Breast epithelium (tissue), 4 donors: ENCODE measurements at regions not wholly inside any gene's neighbourhood (a gene's known extent, or its start where the extent isn't known, plus 50 kb on each side); places are given as distances from the start of the nearest gene placed in this dataset.

Experiments used
- DNase-seq, 2 donors: peaks; one replicate each; pipeline ENCODE4 v3.0.0-alpha.2; 2019; ENCODE audit warnings: low spot score in 2 of 2
- H3K27ac ChIP-seq, 2 donors: fragments of 200-600 bp; sonication (generic) in 1 of 2; one replicate each; pipeline ENCODE4 v1.5.1; 2016 to 2019; ENCODE audit warnings: mild to moderate bottlenecking in 1 of 2
- H3K27me3 ChIP-seq, 2 donors: fragments of 200-600 bp; sonication (generic) in 1 of 2; one replicate each; pipeline versions ENCODE4 v1.5.1 to v1.6.0; 2017 to 2019; ENCODE audit warnings: control low read depth in 1 of 2, mild to moderate bottlenecking in 1 of 2
- H3K36me3 ChIP-seq: fragments of 200-600 bp; one replicate; pipeline ENCODE4 v1.5.1; 2019
- H3K4me1 ChIP-seq, 2 donors: fragments of 200-600 bp; sonication (generic); one replicate each; pipeline ENCODE4 v1.5.1; 2016 to 2019; ENCODE audit warnings: control low read depth in 1 of 2
- H3K4me3 ChIP-seq, 3 donors: fragments of 200-600 bp; sonication (generic); 1 replicate in 2 of 3; 2 replicates in 1 of 3; pipeline ENCODE4 v1.5.1; 2016 to 2019; ENCODE audit warnings: mild to moderate bottlenecking in 3 of 3, moderate library complexity in 2 of 3
- H3K9me3 ChIP-seq, 2 donors: fragments of 200-600 bp; sonication (generic) in 1 of 2; one replicate each; pipeline ENCODE4 v1.5.1; 2016 to 2019; ENCODE audit warnings: control low read depth in 1 of 2
- CTCF ChIP-seq, 3 donors: fragments of 450-650 bp; IDR thresholded peaks; one replicate each; pipeline ENCODE4 v1.5.1; 2016 to 2017; ENCODE audit warnings: antibody characterized with exemption in 3 of 3, mild to moderate bottlenecking in 3 of 3, moderate library complexity in 3 of 3
- POLR2A ChIP-seq: fragments of 450-650 bp; IDR thresholded peaks from one replicate; pipeline ENCODE4 v1.6.1; 2016; ENCODE audit warnings: antibody characterized with exemption, mild to moderate bottlenecking, moderate library complexity
- POLR2AphosphoS5 ChIP-seq, 3 donors: sonication (generic); formaldehyde crosslinking; IDR thresholded peaks; one replicate each; pipeline ENCODE4 v1.6.1; 2017; ENCODE audit warnings: antibody characterized with exemption in 3 of 3
- intact Hi-C: fragments of 100-400 bp; cut with DNase I; formaldehyde crosslinking; loops from one replicate; pipeline ENCODE4 v1.15.1; 2023; ENCODE audit warnings: low total_unique reads

DNA sequence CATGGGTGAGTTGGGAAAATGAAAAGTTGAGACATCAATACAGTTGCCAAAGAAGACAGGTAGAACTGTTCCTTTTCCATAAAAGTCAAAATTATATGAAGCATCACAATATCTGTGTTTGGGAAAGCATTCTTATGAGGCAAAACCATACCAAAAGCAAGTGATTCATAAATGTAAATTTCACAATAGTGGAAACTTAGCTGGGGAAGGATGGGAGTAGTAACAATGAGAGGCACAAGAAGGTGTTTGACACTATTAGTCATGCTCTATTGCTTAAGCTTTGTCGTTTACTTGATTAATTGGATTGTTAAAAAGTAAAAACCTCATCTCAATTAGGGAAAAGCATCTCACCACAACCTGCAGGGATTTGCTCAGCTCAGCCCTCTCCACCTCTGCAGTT, 240.2 kb downstream of the C7orf25 start:
- Histone ChIP-seq H3K4me1 (no peaks in the 10 kb centered on the region), H3K36me3 (no peaks in the 10 kb centered on the region), H3K27me3 (no peaks in the 10 kb centered on the region), H3K9me3 (peaks cover 0 to 6% of the 10 kb centered on the region in 2 donors), H3K27ac (no peak overlapping the region), H3K4me3 (no peak overlapping the region)
- DNase-seq = no peak
- TF ChIP-seq POLR2AphosphoS5 (IDR thresholded peaks at IDR 0.05) (no peak), CTCF (IDR thresholded peaks at IDR 0.05) (no peak), POLR2A (no peak)
- intact Hi-C loops = no loop called here

GRCh38 chr7:42666994-42667393, 244.9 kb downstream of the C7orf25 start:
- Histone ChIP-seq H3K27ac (no peak overlapping the region), H3K9me3 (peaks cover 0 to 10% of the 10 kb centered on the region in 2 donors), H3K36me3 (no peaks in the 10 kb centered on the region), H3K27me3 (no peaks in the 10 kb centered on the region), H3K4me3 (no peak overlapping the region), H3K4me1 (no peaks in the 10 kb centered on the region)
- no peak for DNase-seq
- intact Hi-C loops = no loop called here
- no peak for TF ChIP-seq POLR2AphosphoS5 (IDR thresholded peaks at IDR 0.05)
- no peak for TF ChIP-seq CTCF (IDR thresholded peaks at IDR 0.05)
- no peak for TF ChIP-seq POLR2A

GRCh38 chr7:42662862-42663261, 249.0 kb downstream of the C7orf25 start:
- no peaks in the 10 kb centered on the region for H3K27me3 ChIP-seq
- H3K4me3 ChIP-seq = no peak overlapping the region
- no peak for TF ChIP-seq POLR2A
- no peak for TF ChIP-seq POLR2AphosphoS5 (IDR thresholded peaks at IDR 0.05)
- no peaks in the 10 kb centered on the region for H3K4me1 ChIP-seq
- intact Hi-C loops = no loop called here
- no peak for DNase-seq
- H3K9me3 ChIP-seq = peaks cover 0 to 15% of the 10 kb centered on the region in 2 donors
- no peak overlapping the region for H3K27ac ChIP-seq
- no peaks in the 10 kb centered on the region for H3K36me3 ChIP-seq

DNA sequence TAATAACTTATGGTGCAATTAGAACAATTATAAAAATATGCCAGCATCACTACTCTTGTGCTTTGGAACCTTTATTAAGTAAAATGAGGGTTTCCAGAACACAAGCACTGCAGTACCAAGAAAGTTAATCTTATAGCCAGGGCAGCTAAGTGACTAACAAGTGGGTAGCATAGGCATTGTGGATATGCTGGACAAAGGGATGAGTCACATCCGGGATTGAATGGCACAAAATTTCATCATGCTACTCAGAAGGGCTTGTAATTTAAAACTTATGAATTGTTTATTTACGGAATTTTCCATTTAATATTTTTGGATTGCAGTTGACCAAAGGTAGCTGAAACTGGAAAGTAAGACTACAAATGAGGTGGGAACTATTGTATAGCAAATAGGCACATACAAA, 250.6 kb downstream of the C7orf25 start:
- no peak for DNase-seq
- H3K9me3 ChIP-seq = peaks cover 0 to 8% of the 10 kb centered on the region in 2 donors
- intact Hi-C loops = no loop called here
- no peak overlapping the region for H3K27ac ChIP-seq
- H3K4me1 ChIP-seq = no peaks in the 10 kb centered on the region
- H3K27me3 ChIP-seq = no peaks in the 10 kb centered on the region
- no peak for TF ChIP-seq POLR2AphosphoS5 (IDR thresholded peaks at IDR 0.05)
- TF ChIP-seq POLR2A = no peak
- TF ChIP-seq CTCF (IDR thresholded peaks at IDR 0.05) = no peak
- no peaks in the 10 kb centered on the region for H3K36me3 ChIP-seq
- no peak overlapping the region for H3K4me3 ChIP-seq

GRCh38 chr7:42650701-42651100, 261.2 kb downstream of the C7orf25 start:
- no peaks in the 10 kb centered on the region for H3K27me3 ChIP-seq
- H3K27ac ChIP-seq = no peak overlapping the region
- no peaks in the 10 kb centered on the region for H3K9me3 ChIP-seq
- no peaks in the 10 kb centered on the region for H3K36me3 ChIP-seq
- intact Hi-C loops = no loop called here
- H3K4me1 ChIP-seq = no peaks in the 10 kb centered on the region
- no peak overlapping the region for H3K4me3 ChIP-seq
- DNase-seq = no peak
- TF ChIP-seq POLR2AphosphoS5 (IDR thresholded peaks at IDR 0.05) = no peak
- TF ChIP-seq CTCF (IDR thresholded peaks at IDR 0.05) = no peak
- no peak for TF ChIP-seq POLR2A

- intact Hi-C loops = no loop called here
- H3K9me3 ChIP-seq = no peaks in the 10 kb centered on the region
- no peaks in the 10 kb centered on the region for H3K27me3 ChIP-seq
- TF ChIP-seq POLR2AphosphoS5 (IDR thresholded peaks at IDR 0.05) (no peak), POLR2A (no peak), CTCF (IDR thresholded peaks at IDR 0.05) (no peak)
- no peaks in the 10 kb centered on the region for H3K36me3 ChIP-seq
- no peaks in the 10 kb centered on the region for H3K4me1 ChIP-seq
- H3K27ac ChIP-seq = no peak overlapping the region
- no peak for DNase-seq
- no peak overlapping the region for H3K4me3 ChIP-seq
These were observed 261.7 kb downstream of the C7orf25 start for GRCh38 chr7:42650171-42650570.
